CD4-positive, alpha-beta T cell (primary cell): ENCODE measurements at regions not wholly inside any gene's neighbourhood (a gene's known extent, or its start where the extent isn't known, plus 50 kb on each side); places are given as distances from the start of the nearest gene placed in this dataset.

Experiments
- ATAC-seq: fragments of 200-7000 bp; cut with Tn5 transposase; one replicate; pipeline ENCODE4 v1.10.0; 2022; ENCODE audit warnings: mild to moderate bottlenecking; ENCODE audit not compliant: poor library complexity
- CTCF ChIA-PET: fragments of 350-600 bp; sonication (Branson Sonifier 250); formaldehyde crosslinking; loops from one replicate; lab custom pipeline; 2021; ENCODE audit warnings: antibody characterized with exemption, inconsistent platforms; lab: Charles Lee
- POLR2A ChIA-PET: fragments of 350-600 bp; sonication (Branson Sonifier 250); formaldehyde crosslinking; loops from one replicate; lab custom pipeline; 2021; ENCODE audit warnings: antibody characterized with exemption, inconsistent platforms; lab: Charles Lee
- DNase-seq, 14 experiments: peaks; one replicate each; pipeline ENCODE4 v3.0.0-alpha.2; 2013 to 2020; ENCODE audit warnings: mixed read lengths in 2 of 14
- H3K27ac ChIP-seq, 2 donors: one replicate each; pipeline versions ENCODE4 v1.5.1 to v1.7.0; 2013; ENCODE audit warnings: low read length in 2 of 2, low read depth in 1 of 2, mild to moderate bottlenecking in 1 of 2
- H3K27me3 ChIP-seq, 2 experiments: 1 replicate in 1 of 2; 2 replicates in 1 of 2; pipeline versions ENCODE4 v1.6.1 to v1.7.0; 2013; ENCODE audit warnings: low read length in 2 of 2, control low read depth in 1 of 2, mild to moderate bottlenecking in 1 of 2, moderate library complexity in 1 of 2; ENCODE audit not compliant: insufficient read depth in 2 of 2, control insufficient read depth in 1 of 2
- H3K36me3 ChIP-seq: one replicate; pipeline ENCODE4 v1.6.1; 2013; ENCODE audit warnings: low read length, control low read depth; ENCODE audit not compliant: insufficient read depth
- H3K4me1 ChIP-seq: one replicate; pipeline ENCODE4 v1.6.1; 2013; ENCODE audit warnings: low read length, control low read depth; ENCODE audit not compliant: insufficient read depth
- H3K4me3 ChIP-seq: one replicate; pipeline ENCODE4 v1.5.1; 2013; ENCODE audit warnings: mild to moderate bottlenecking, low read length, moderate library complexity
- H3K9me3 ChIP-seq, 2 experiments: 1 replicate in 1 of 2; 2 replicates in 1 of 2; pipeline versions ENCODE4 v1.6.1 to v1.7.0; 2013; ENCODE audit warnings: low read length in 2 of 2, mild to moderate bottlenecking in 2 of 2, control low read depth in 1 of 2, moderate library complexity in 1 of 2; ENCODE audit not compliant: control insufficient read depth in 1 of 2, insufficient read depth in 1 of 2
- H3K27ac Mint-ChIP-seq: one replicate; pipeline ENCODE4 v1.8.0; 2020; ENCODE audit warnings: mixed read lengths
- H3K27me3 Mint-ChIP-seq: one replicate; pipeline ENCODE4 v1.8.0; 2021; ENCODE audit warnings: mixed read lengths
- H3K36me3 Mint-ChIP-seq: one replicate; pipeline ENCODE4 v1.8.0; 2021; ENCODE audit warnings: low read depth, mixed read lengths
- H3K4me1 Mint-ChIP-seq: one replicate; pipeline ENCODE4 v1.8.0; 2021; ENCODE audit warnings: low read depth, mixed read lengths
- H3K4me3 Mint-ChIP-seq: one replicate; pipeline ENCODE4 v1.8.0; 2020; ENCODE audit warnings: mild to moderate bottlenecking, mixed read lengths
- H3K9me3 Mint-ChIP-seq: one replicate; pipeline ENCODE4 v1.8.0; 2020; ENCODE audit warnings: mixed read lengths
- intact Hi-C, 2 experiments: fragments of 100-400 bp; cut with DNase I in 1 of 2; cut with micrococcal nuclease in 1 of 2; formaldehyde crosslinking; loops; one replicate each; pipeline versions ENCODE4 v1.15.1 to v1.9.0; 2023 to 2025; cut with DNase I, micrococcal nuclease
- TF ChIP-seq, protein P1 (sequence below): fragments of 200-600 bp; IDR thresholded peaks from one replicate; pipeline ENCODE4 v1.8.0; 2022; ENCODE audit warnings: antibody characterized with exemption, mild to moderate bottlenecking

DNA sequence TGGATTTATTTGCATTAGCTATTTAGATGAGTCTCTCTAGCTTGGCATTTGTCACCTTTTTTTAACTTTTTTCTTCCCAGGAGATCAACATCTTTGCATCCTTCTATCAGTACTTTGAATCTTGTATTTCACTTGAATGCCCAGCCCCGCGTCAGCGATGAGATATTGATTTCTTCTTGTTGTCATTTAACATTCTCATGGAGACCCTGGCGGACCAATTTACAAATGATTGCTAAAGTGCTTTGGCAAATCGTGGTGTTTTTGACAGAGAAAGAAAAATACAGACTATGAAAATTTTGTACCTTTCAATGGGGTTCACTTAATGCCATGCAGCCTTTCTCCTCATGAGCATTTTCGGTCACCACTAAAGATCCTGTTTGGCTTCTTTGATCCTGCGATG lies 269.7 kb downstream of the ABCC12 start:
- peaks cover 11% of the 10 kb centered on the region for H3K27me3 Mint-ChIP-seq
- peaks cover 0 to 6% of the 10 kb centered on the region in 2 experiments for H3K9me3 ChIP-seq
- H3K4me1 Mint-ChIP-seq, result no peaks in the 10 kb centered on the region
- no peaks in the 10 kb centered on the region for H3K36me3 ChIP-seq
- no peaks in the 10 kb centered on the region for H3K4me1 ChIP-seq
- H3K4me3 Mint-ChIP-seq, result no peak overlapping the region
- ATAC-seq (no peak), DNase-seq (no peak)
- no peak overlapping the region for H3K4me3 ChIP-seq
- TF ChIP-seq, protein P1, sequence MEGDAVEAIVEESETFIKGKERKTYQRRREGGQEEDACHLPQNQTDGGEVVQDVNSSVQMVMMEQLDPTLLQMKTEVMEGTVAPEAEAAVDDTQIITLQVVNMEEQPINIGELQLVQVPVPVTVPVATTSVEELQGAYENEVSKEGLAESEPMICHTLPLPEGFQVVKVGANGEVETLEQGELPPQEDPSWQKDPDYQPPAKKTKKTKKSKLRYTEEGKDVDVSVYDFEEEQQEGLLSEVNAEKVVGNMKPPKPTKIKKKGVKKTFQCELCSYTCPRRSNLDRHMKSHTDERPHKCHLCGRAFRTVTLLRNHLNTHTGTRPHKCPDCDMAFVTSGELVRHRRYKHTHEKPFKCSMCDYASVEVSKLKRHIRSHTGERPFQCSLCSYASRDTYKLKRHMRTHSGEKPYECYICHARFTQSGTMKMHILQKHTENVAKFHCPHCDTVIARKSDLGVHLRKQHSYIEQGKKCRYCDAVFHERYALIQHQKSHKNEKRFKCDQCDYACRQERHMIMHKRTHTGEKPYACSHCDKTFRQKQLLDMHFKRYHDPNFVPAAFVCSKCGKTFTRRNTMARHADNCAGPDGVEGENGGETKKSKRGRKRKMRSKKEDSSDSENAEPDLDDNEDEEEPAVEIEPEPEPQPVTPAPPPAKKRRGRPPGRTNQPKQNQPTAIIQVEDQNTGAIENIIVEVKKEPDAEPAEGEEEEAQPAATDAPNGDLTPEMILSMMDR, result no peak
- H3K27ac ChIP-seq, result no peak overlapping the region
- intact Hi-C loops, result no loop called here
- CTCF ChIA-PET, result no interaction called here
- peaks cover 3% of the 10 kb centered on the region for H3K9me3 Mint-ChIP-seq
- H3K27ac Mint-ChIP-seq, result no peak overlapping the region
- POLR2A ChIA-PET, result interaction anchor here (0.7 kb wide), 1 partner anchor 1906 kb away, joined by 3 read pairs; no protein-coding TSS in a partner anchor
- no peaks in the 10 kb centered on the region for H3K36me3 Mint-ChIP-seq
- peaks cover 4 to 11% of the 10 kb centered on the region in 2 experiments for H3K27me3 ChIP-seq

DNA sequence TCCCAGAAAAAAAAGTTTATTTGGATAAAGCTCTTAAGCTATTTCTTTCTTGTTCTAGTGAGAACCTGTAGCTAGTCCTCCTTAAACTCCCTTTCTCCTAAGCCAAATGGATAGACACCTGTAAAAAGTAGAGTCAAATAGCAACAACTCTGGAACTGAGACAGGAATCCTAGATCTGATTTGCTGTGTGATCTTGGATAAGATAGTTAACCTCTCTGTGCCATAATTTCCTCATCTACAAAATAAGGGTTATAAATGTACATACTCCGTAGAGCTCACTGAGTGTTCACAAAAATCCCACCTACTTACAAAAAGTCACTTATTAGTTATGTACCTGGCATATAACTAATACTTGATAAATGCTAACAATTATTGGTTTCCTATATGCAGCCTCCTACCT lies 270.3 kb downstream of the ABCC12 start:
- ChIA-PET POLR2A (no interaction called here), CTCF (no interaction called here)
- TF ChIP-seq, protein P1, result no peak
- Mint-ChIP-seq H3K27ac (no peak overlapping the region), H3K4me3 (no peak overlapping the region), H3K4me1 (no peaks in the 10 kb centered on the region), H3K9me3 (no peaks in the 10 kb centered on the region), H3K36me3 (no peaks in the 10 kb centered on the region), H3K27me3 (peaks cover 11% of the 10 kb centered on the region)
- Histone ChIP-seq H3K27ac (no peak overlapping the region), H3K4me3 (no peak overlapping the region), H3K27me3 (peaks cover 4 to 11% of the 10 kb centered on the region in 2 experiments), H3K36me3 (no peaks in the 10 kb centered on the region), H3K4me1 (no peaks in the 10 kb centered on the region), H3K9me3 (peaks cover 0 to 6% of the 10 kb centered on the region in 2 experiments)
- ATAC-seq (no peak), DNase-seq (no peak)
- intact Hi-C loops, result no loop called here

DNA sequence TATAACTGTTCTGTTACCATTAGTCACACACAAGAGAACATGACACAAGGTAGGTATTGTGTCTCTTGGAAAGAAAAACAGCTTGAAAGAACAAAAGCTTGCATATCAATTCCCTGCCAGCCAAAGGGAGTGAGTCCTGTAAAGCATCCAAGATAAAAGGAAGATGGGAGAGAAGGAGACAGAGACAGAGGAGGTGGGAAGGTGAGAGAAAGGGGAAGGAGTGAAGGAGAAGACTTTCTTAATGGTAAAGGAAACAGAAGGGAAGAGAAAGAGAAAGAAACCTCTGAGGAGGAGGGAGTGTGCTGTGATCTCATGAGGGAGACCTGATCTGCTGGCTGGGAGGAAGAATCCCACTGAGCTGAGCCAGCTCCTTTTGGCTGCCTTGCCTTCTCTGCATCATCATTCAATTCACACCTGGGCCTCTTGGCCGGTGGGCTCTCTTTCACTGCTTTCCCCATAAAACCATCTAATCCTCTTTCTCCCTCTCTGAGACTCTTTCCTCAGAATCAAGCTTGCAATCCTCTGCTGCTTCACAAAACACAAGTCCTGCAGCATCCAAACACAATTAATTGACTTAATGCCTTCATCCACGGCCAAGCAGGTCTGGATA lies 271.6 kb downstream of the ABCC12 start:
- H3K27ac Mint-ChIP-seq, result no peak overlapping the region
- TF ChIP-seq, protein P1, result no peak
- H3K9me3 Mint-ChIP-seq, result no peaks in the 10 kb centered on the region
- Histone ChIP-seq H3K9me3 (peaks cover 0 to 6% of the 10 kb centered on the region in 2 experiments), H3K4me3 (no peak overlapping the region), H3K36me3 (no peaks in the 10 kb centered on the region), H3K4me1 (no peaks in the 10 kb centered on the region), H3K27me3 (peaks cover 4 to 11% of the 10 kb centered on the region in 2 experiments), H3K27ac (no peak overlapping the region)
- no peaks in the 10 kb centered on the region for H3K36me3 Mint-ChIP-seq
- H3K4me3 Mint-ChIP-seq, result no peak overlapping the region
- DNase-seq (no peak), ATAC-seq (no peak)
- intact Hi-C loops, result no loop called here
- peaks cover 11% of the 10 kb centered on the region for H3K27me3 Mint-ChIP-seq
- CTCF ChIA-PET, result no interaction called here
- no peaks in the 10 kb centered on the region for H3K4me1 Mint-ChIP-seq
- POLR2A ChIA-PET, result no interaction called here
